ENCODE measurements at regions not wholly inside any gene's neighbourhood (a gene's known extent, or its start where the extent isn't known, plus 50 kb on each side); places are given as distances from the start of the nearest gene placed in this dataset.

- Histone ChIP-seq H3K9ac (ENCODE audit: low read length) (no peak overlapping the region), H3F3A (ENCODE audit: insufficient read depth, low read length, poor library complexity, severe bottlenecking) (no peaks in the 10 kb centered on the region), H3K9me3 (ENCODE audit: low read length) (no peaks in the 10 kb centered on the region), H4K20me1 (ENCODE audit: insufficient read depth) (no peaks in the 10 kb centered on the region), H3K27me3 (ENCODE audit: insufficient read depth, low read depth, low read length) (no peaks in the 10 kb centered on the region), H3K9me2 (ENCODE audit: insufficient read depth, low read length) (no peaks in the 10 kb centered on the region), H3K4me3 (ENCODE audit: low read length) (no peak overlapping the region), H3K27ac (ENCODE audit: low read length) (no peak overlapping the region), H2AFZ (ENCODE audit: low read depth, low read length) (peak overlapping the region; percentile 9), H3K79me2 (replicated peaks; ENCODE audit: insufficient read depth, low read length) (no peaks in the 10 kb centered on the region), H3K36me3 (ENCODE audit: insufficient read depth, low read length) (no peaks in the 10 kb centered on the region), H3K4me2 (ENCODE audit: low read length) (no peak overlapping the region)
- no peak for TF ChIP-seq SMC3 (conservative IDR thresholded peaks at IDR 0.05; ENCODE audit: poor library complexity)
- TF ChIP-seq RAD21 (conservative IDR thresholded peaks at IDR 0.05), result no peak
- no peak for TF ChIP-seq TAF1 (IDR thresholded peaks at IDR 0.05; ENCODE audit: low read depth)
- no peak for TF ChIP-seq MXI1 (conservative IDR thresholded peaks at IDR 0.05; ENCODE audit: poor library complexity, severe bottlenecking)
- TF ChIP-seq REST (IDR thresholded peaks at IDR 0.05; ENCODE audit: borderline replicate concordance), result no peak
- no peak for TF ChIP-seq POLR2AphosphoS5 (IDR thresholded peaks at IDR 0.05)
- no peak for TF ChIP-seq EP300 (conservative IDR thresholded peaks at IDR 0.05; ENCODE audit: poor library complexity, severe bottlenecking)
- TF ChIP-seq EZH2 (IDR thresholded peaks at IDR 0.05; ENCODE audit: borderline replicate concordance, insufficient read depth, low read length, poor library complexity, severe bottlenecking), result no peak
- TF ChIP-seq CTCF (IDR thresholded peaks at IDR 0.05; ENCODE audit: poor library complexity, severe bottlenecking), result no peak
These were observed 112.5 kb downstream of the RRAGC start for GRCh38 chr1:38746941-38747600.

GRCh38 chr1:38746402-38746935 is 113.1 kb downstream of the RRAGC start:
- no peak overlapping the region for H3K4me3 ChIP-seq (ENCODE audit: low read length)
- no peaks in the 10 kb centered on the region for H3K36me3 ChIP-seq (ENCODE audit: insufficient read depth, low read length)
- no peak overlapping the region for H3K9ac ChIP-seq (ENCODE audit: low read length)
- H3K79me2 ChIP-seq (replicated peaks; ENCODE audit: insufficient read depth, low read length), result no peaks in the 10 kb centered on the region
- H3K27me3 ChIP-seq (ENCODE audit: insufficient read depth, low read depth, low read length), result no peaks in the 10 kb centered on the region
- no peaks in the 10 kb centered on the region for H3K9me2 ChIP-seq (ENCODE audit: insufficient read depth, low read length)
- no peaks in the 10 kb centered on the region for H3F3A ChIP-seq (ENCODE audit: insufficient read depth, low read length, poor library complexity, severe bottlenecking)
- no peak overlapping the region for H3K4me2 ChIP-seq (ENCODE audit: low read length)
- TF ChIP-seq MXI1 (conservative IDR thresholded peaks at IDR 0.05; ENCODE audit: poor library complexity, severe bottlenecking), result no peak
- TF ChIP-seq CTCF (IDR thresholded peaks at IDR 0.05; ENCODE audit: poor library complexity, severe bottlenecking), result no peak
- TF ChIP-seq TAF1 (IDR thresholded peaks at IDR 0.05; ENCODE audit: low read depth), result no peak
- TF ChIP-seq POLR2AphosphoS5 (IDR thresholded peaks at IDR 0.05), result no peak
- no peak for TF ChIP-seq EP300 (conservative IDR thresholded peaks at IDR 0.05; ENCODE audit: poor library complexity, severe bottlenecking)
- TF ChIP-seq REST (IDR thresholded peaks at IDR 0.05; ENCODE audit: borderline replicate concordance), result no peak
- TF ChIP-seq RAD21 (conservative IDR thresholded peaks at IDR 0.05), result no peak
- no peak for TF ChIP-seq SMC3 (conservative IDR thresholded peaks at IDR 0.05; ENCODE audit: poor library complexity)
- no peak for TF ChIP-seq EZH2 (IDR thresholded peaks at IDR 0.05; ENCODE audit: borderline replicate concordance, insufficient read depth, low read length, poor library complexity, severe bottlenecking)
- H4K20me1 ChIP-seq (ENCODE audit: insufficient read depth), result no peaks in the 10 kb centered on the region
- H3K9me3 ChIP-seq (ENCODE audit: low read length), result no peaks in the 10 kb centered on the region
- peak overlapping the region; percentile 9 for H2AFZ ChIP-seq (ENCODE audit: low read depth, low read length)
- H3K27ac ChIP-seq (ENCODE audit: low read length), result no peak overlapping the region

Measured in neural cell (in vitro differentiated cells).